K562 (cell line): ENCODE measurements at regions not wholly inside any gene's neighbourhood (a gene's known extent, or its start where the extent isn't known, plus 50 kb on each side); places are given as distances from the start of the nearest gene placed in this dataset.

Experiments
- FOXA1 ChIP-seq: fragments of 450-650 bp; IDR thresholded peaks from 2 replicates; pipeline ENCODE4 v1.6.1; 2016; ENCODE audit warnings: mild to moderate bottlenecking, borderline replicate concordance
- FOXJ2 ChIP-seq: fragments of 200-800 bp; sonication (Bioruptor generic); IDR thresholded peaks from 2 replicates; pipeline ENCODE4 v1.6.1; 2016; ENCODE audit warnings: missing genetic modification characterization, missing compliant biosample characterization
- NCOA1 ChIP-seq: fragments of 450-650 bp; IDR thresholded peaks from 2 replicates; pipeline ENCODE4 v1.6.1; 2016; ENCODE audit warnings: low read depth
- POLR3A ChIP-seq: IDR thresholded peaks from 2 replicates; pipeline ENCODE4 v1.6.1; 2011; ENCODE audit warnings: borderline replicate concordance, mild to moderate bottlenecking, moderate library complexity; ENCODE audit not compliant: insufficient read length, insufficient read depth; ENCODE audit errors: extremely low read depth
- ZKSCAN3 ChIP-seq: fragments of 250-450 bp; sonication (Bioruptor Pico); IDR thresholded peaks from 2 replicates; pipeline ENCODE4 v1.4.0; 2020
- ZNF133 ChIP-seq: fragments of 250-450 bp; sonication (Bioruptor Pico); IDR thresholded peaks from 2 replicates; pipeline ENCODE4 v1.4.0; 2020; ENCODE audit warnings: mild to moderate bottlenecking
- ZNF232 ChIP-seq: sonication (generic); formaldehyde crosslinking; IDR thresholded peaks from 2 replicates; pipeline ENCODE4 v1.8.0; 2022; ENCODE audit warnings: mild to moderate bottlenecking, missing genetic modification reagents
- ZNF76 ChIP-seq: fragments of 250-450 bp; sonication (Bioruptor Pico); IDR thresholded peaks from 2 replicates; pipeline ENCODE4 v1.4.0; 2020; ENCODE audit warnings: mild to moderate bottlenecking, moderate library complexity, borderline replicate concordance
- ZNF79 ChIP-seq: fragments of 250-450 bp; sonication (Bioruptor Pico); IDR thresholded peaks from 2 replicates; pipeline ENCODE4 v1.4.0; 2020; ENCODE audit warnings: low read depth, mild to moderate bottlenecking, moderate library complexity
- TF ChIP-seq, protein P1 (sequence below): IDR thresholded peaks from 3 replicates; pipeline ENCODE4 v1.6.1; 2011; ENCODE audit warnings: borderline replicate concordance, mild to moderate bottlenecking, moderate library complexity; ENCODE audit not compliant: insufficient read length; ENCODE audit errors: extremely low read depth
- TF ChIP-seq, protein P2 (sequence below): sonication (generic); formaldehyde crosslinking; IDR thresholded peaks from 2 replicates; pipeline ENCODE4 v1.8.1; 2023; ENCODE audit warnings: mild to moderate bottlenecking, missing genetic modification reagents, moderate library complexity
- TF ChIP-seq, protein P3 (sequence below): sonication (generic); formaldehyde crosslinking; IDR thresholded peaks from 2 replicates; pipeline ENCODE4 v1.8.0; 2022; ENCODE audit warnings: mild to moderate bottlenecking, low read depth, missing genetic modification reagents
- TF ChIP-seq, protein P4 (sequence below), 3 experiments: fragments of 200-800 bp in 1 of 3; sonication (Bioruptor generic) in 1 of 3; sonication (generic) in 1 of 3; formaldehyde crosslinking in 1 of 3; IDR thresholded peaks; 2 replicates each; pipeline versions ENCODE4 v1.6.1 to v1.8.0; 2016 to 2022; ENCODE audit warnings: mild to moderate bottlenecking in 2 of 3, missing compliant biosample characterization in 2 of 3, missing genetic modification characterization in 2 of 3, missing genetic modification reagents in 1 of 3
- TF ChIP-seq, protein P5 (sequence below): fragments of 450-650 bp; IDR thresholded peaks from 2 replicates; pipeline ENCODE4 v1.6.1; 2016; ENCODE audit warnings: borderline replicate concordance

DNA sequence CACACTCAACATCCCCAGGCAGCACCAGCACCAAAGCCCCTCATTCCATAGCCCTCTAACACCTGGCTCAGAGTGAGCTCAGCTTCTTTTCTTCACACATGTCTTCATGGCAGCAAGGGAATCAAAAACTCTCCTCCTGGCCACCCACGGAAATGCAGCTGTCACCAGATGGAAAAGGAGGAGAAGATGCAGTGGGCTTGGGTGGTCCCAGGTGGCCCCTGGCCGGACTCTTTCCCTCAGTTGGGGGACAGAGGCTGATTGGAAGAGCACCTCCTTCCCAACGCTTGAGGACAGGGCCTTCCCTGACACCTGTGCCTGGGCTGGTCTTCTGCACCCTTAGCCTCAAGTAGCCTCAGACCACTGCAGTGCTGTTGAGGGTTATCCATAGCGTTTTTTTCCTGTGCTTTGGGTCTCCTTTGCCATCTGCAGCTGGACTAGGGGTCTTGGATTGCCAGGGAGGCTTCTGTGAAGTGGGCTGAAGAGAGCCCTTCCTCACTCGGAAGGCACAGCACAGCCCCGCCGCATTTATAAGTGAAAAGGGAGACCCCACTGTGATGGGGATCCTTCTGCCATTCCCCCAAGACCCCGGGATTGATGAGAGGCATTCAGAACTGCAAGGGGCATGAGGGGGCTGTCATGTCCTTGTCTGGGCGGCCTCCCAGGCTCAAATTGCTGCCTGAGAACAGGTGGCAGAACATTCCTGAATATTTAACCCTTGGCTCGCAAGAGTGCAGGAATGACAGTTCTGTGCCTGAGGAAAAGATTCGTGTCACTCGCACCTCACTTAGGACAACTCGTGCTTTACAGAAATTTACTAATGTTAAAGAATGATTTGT is 200.0 kb downstream of the AUH start (continued):
- TF ChIP-seq, protein P1, sequence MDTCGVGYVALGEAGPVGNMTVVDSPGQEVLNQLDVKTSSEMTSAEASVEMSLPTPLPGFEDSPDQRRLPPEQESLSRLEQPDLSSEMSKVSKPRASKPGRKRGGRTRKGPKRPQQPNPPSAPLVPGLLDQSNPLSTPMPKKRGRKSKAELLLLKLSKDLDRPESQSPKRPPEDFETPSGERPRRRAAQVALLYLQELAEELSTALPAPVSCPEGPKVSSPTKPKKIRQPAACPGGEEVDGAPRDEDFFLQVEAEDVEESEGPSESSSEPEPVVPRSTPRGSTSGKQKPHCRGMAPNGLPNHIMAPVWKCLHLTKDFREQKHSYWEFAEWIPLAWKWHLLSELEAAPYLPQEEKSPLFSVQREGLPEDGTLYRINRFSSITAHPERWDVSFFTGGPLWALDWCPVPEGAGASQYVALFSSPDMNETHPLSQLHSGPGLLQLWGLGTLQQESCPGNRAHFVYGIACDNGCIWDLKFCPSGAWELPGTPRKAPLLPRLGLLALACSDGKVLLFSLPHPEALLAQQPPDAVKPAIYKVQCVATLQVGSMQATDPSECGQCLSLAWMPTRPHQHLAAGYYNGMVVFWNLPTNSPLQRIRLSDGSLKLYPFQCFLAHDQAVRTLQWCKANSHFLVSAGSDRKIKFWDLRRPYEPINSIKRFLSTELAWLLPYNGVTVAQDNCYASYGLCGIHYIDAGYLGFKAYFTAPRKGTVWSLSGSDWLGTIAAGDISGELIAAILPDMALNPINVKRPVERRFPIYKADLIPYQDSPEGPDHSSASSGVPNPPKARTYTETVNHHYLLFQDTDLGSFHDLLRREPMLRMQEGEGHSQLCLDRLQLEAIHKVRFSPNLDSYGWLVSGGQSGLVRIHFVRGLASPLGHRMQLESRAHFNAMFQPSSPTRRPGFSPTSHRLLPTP: no peak
- no peak for TF ChIP-seq ZNF79 (CRISPR knock-in tag)
- TF ChIP-seq ZNF76 (CRISPR knock-in tag): no peak
- TF ChIP-seq, protein P2, sequence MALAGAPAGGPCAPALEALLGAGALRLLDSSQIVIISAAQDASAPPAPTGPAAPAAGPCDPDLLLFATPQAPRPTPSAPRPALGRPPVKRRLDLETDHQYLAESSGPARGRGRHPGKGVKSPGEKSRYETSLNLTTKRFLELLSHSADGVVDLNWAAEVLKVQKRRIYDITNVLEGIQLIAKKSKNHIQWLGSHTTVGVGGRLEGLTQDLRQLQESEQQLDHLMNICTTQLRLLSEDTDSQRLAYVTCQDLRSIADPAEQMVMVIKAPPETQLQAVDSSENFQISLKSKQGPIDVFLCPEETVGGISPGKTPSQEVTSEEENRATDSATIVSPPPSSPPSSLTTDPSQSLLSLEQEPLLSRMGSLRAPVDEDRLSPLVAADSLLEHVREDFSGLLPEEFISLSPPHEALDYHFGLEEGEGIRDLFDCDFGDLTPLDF (CRISPR knock-in tag): no peak
- no peak for TF ChIP-seq ZKSCAN3 (CRISPR knock-in tag)
- TF ChIP-seq, protein P3, sequence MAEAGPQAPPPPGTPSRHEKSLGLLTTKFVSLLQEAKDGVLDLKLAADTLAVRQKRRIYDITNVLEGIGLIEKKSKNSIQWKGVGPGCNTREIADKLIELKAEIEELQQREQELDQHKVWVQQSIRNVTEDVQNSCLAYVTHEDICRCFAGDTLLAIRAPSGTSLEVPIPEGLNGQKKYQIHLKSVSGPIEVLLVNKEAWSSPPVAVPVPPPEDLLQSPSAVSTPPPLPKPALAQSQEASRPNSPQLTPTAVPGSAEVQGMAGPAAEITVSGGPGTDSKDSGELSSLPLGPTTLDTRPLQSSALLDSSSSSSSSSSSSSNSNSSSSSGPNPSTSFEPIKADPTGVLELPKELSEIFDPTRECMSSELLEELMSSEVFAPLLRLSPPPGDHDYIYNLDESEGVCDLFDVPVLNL (CRISPR knock-in tag): no peak
- TF ChIP-seq FOXJ2 (tag): no peak
- no peak for TF ChIP-seq NCOA1
- TF ChIP-seq, protein P4, sequence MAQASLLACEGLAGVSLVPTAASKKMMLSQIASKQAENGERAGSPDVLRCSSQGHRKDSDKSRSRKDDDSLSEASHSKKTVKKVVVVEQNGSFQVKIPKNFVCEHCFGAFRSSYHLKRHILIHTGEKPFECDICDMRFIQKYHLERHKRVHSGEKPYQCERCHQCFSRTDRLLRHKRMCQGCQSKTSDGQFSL (CRISPR knock-in tag; IDR thresholded peaks at IDR 0.05): no peak
- TF ChIP-seq, protein P4 (tag; IDR thresholded peaks at IDR 0.05): no peak
- TF ChIP-seq ZNF232 (CRISPR knock-in tag): no peak
- TF ChIP-seq, protein P5, sequence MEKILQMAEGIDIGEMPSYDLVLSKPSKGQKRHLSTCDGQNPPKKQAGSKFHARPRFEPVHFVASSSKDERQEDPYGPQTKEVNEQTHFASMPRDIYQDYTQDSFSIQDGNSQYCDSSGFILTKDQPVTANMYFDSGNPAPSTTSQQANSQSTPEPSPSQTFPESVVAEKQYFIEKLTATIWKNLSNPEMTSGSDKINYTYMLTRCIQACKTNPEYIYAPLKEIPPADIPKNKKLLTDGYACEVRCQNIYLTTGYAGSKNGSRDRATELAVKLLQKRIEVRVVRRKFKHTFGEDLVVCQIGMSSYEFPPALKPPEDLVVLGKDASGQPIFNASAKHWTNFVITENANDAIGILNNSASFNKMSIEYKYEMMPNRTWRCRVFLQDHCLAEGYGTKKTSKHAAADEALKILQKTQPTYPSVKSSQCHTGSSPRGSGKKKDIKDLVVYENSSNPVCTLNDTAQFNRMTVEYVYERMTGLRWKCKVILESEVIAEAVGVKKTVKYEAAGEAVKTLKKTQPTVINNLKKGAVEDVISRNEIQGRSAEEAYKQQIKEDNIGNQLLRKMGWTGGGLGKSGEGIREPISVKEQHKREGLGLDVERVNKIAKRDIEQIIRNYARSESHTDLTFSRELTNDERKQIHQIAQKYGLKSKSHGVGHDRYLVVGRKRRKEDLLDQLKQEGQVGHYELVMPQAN: no peak
- no peak for TF ChIP-seq ZNF133
- no peak for TF ChIP-seq FOXA1
- TF ChIP-seq POLR3A: no peak
